NCI-H345 (cell line): ENCODE measurements at regions not wholly inside any gene's neighbourhood (a gene's known extent, or its start where the extent isn't known, plus 50 kb on each side); places are given as distances from the start of the nearest gene placed in this dataset.

Experiments used
- DNase-seq: peaks from one replicate; lab custom pipeline; 2025; lab: John Stamatoyannopoulos, UW

DNA sequence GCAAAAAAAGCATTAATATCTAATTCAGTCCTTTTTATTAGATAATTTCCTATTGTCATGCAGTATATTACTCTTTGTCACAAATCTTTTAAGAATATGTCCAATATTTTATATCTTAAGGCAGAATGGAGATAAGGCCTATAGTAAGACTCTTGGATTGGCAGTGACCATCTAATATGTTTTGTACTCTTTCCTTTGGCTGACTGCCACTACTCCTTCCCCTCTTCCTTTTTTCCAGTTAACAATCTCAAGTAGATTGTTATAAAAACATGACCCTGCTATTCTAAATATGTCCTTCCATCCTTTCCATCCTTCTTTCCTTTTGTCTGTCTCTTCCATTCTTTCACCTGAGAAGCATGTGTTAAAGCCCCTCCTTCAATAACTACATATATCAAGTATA, 92.8 kb upstream of the TMEM168 start:
- DNase-seq = no peak

GRCh38 chr7:112882511-112882910, 92.3 kb upstream of the TMEM168 start:
- no peak for DNase-seq

DNA sequence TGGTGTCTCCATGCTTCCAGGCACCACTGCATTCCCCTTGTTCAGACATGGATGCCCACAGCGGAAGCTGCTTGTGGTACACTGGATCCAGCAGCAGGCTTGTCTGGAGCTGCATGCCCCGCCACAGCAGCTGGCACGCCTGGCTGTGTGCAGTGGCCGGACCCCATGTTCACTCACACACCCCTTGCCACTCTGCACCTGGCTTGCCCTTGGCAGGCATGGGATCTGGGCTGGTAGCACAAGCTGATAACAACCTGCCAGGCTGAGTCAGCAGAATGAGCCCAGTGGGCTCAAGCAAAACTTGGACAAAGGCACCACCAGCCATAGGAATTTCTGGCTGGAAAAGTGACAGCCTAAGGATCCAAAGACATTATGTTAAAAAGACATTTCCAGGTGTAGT, 91.8 kb upstream of the TMEM168 start:
- DNase-seq = no peak

- DNase-seq = no peak
Measured at GRCh38 chr7:112880818-112881418, 90.7 kb upstream of the TMEM168 start.

GRCh38 chr7:112877691-112878460, 87.7 kb upstream of the TMEM168 start:
- no peak for DNase-seq

DNA sequence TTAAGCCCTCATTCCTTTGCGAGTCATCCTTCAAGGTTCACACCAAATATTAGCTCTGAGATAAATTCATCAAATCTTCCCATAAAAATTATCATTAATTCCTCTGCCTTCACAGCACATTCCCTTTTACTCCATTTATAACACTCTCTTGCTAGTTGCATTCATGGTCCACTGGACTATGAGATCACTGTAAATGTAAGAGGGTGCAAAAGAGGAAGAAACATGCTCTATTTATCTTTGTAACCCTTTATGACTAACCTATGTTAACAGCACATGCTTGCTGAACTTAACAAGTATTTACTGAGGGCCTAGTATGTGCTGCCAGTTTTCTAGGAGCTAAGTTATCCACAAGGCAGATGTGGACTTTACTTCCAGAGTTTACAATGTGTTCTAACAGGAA, 86.7 kb upstream of the TMEM168 start:
- no peak for DNase-seq

GRCh38 chr7:112874909-112875308, 84.7 kb upstream of the TMEM168 start:
- no peak for DNase-seq

DNA sequence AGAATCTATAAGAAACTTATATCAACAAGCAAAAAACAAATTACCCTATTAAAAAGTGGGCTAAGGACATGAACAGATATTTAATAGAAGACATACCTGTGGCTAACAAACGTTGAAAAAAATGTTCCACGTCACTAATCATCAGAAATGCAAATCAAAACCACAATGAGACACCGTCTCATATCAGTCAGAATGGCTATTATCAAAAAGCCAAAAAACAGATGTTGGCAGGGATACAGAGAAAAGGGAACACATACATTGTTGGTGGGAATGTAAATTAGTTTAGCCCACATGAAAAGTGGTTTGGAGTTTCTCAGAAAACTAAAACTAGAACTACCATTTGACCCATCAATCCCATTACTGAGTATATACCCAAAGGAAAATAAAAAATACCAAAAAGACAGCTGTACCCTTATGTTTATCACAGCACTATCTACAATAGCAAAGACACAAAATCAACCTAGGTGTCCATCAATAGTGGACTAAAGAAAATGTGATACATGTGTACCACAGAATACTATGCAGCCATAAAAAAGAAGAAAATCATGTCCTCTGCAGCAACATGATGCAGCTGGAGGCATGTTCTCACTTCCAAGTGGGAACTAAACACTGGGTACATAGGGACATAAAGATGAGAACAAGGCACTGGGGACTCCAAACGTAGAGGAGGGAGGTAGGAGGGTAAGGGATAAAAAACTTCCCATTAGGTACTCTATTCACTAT, 83.8 kb upstream of the TMEM168 start:
- DNase-seq = no peak

- DNase-seq = no peak
Measured at GRCh38 chr7:112869111-112869774, 79.0 kb upstream of the TMEM168 start.

- no peak for DNase-seq
Measured at GRCh38 chr7:112868609-112869008, 78.4 kb upstream of the TMEM168 start.

GRCh38 chr7:112866424-112866823, 76.2 kb upstream of the TMEM168 start:
- DNase-seq = no peak

DNA sequence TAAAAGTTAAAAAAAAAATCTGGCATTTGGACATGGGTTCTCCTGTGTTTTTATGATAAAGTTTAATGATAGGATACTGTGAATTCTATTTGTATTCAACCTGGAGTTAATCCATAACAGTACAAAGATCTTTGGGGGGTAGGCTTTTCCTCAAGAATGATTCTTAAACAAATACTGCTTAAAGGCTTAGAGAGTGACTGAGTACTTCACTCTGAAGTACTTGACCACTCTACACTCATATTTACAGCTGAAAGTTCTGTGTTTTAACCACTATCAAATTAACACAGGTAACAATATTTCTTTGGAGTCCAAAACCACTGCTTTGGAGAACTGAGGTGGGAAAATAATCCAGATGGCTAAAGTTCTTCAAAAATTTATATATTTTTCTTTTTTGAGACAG, 74.2 kb upstream of the TMEM168 start:
- no peak for DNase-seq

DNA sequence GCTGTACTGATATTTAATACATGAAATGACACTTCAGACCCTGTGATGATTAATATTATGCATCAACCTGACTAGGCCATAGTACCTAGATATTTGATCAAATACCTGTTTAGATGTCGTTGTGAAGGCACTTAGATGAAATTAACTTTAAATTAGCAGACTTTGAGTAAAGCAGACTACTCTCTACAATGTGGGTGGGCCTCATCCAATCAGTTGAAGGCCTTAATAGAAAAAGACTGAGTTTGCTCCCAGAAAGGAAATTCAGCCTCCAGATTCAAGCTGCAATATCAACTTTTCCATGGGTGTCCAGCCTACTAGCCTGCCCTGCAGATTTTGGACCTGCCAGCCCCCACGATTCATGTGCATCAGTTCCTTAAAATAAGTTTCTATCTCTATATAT, 68.6 kb upstream of the TMEM168 start:
- no peak for DNase-seq

- DNase-seq = no peak
Measured at GRCh38 chr7:112855227-112855626, 65.0 kb upstream of the TMEM168 start.

- DNase-seq = no peak
Measured at GRCh38 chr7:112854169-112854568, 64.0 kb upstream of the TMEM168 start.

DNA sequence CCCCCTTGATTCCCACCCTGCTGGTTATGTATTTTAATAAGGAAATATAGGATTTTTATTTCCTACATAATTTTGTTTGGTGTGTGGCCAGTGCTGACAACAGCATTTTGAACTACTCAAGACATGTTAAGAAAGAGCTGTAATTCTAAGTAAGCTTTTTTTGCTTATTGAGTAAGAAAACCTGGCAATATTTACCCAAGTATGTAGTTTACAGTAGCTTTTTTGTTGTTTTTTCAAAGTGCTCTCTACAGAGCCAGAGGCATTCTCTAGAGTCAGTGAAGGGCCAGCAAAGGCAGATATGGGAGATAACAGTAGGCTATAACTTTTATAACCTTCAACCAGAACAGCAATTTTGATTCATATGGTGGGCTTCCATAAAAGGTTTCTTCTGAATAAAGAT, 63.2 kb upstream of the TMEM168 start:
- DNase-seq = no peak

DNA sequence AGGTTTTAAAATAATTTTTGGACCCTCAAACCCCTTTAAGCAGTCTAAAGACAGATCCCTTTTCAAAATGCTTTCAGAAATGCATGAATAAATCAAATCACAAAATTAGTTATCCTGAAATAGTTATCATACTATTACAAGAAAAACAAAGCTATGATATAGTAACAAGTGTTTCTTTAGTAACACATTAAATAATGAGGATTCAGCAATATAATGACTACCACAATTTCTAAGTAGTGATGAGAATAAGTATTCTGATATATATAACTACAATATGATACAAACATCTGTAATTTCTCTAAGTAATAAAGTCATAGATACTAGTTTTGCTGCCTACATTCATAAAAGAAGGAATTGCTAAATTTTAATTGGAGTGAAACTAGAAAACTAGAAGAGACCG, 53.0 kb upstream of the TMEM168 start:
- no peak for DNase-seq
